Neural cell (in vitro differentiated cells): ENCODE measurements at regions not wholly inside any gene's neighbourhood (a gene's known extent, or its start where the extent isn't known, plus 50 kb on each side); places are given as distances from the start of the nearest gene placed in this dataset.
"Not testable (repeated sequence)": the region's sequence is repeated elsewhere in the genome, so short reads cannot be mapped to it uniquely, and the experiment has no call there.

Source experiments
- H2AFZ ChIP-seq: fragments of 200-600, 300-800 bp; sonication (generic), shearing (Covaris generic); 2 replicates; pipeline ENCODE4 v1.6.0; 2014; ENCODE audit warnings: low read depth, mild to moderate bottlenecking, antibody characterized with exemption, low read length, moderate library complexity
- H3F3A ChIP-seq: fragments of 200-600 bp; shearing (Covaris generic); 2 replicates; pipeline ENCODE4 v1.6.1; 2016; ENCODE audit warnings: mild to moderate bottlenecking, moderate library complexity, mixed read lengths, antibody characterized with exemption, low read length; ENCODE audit not compliant: insufficient read depth, poor library complexity, severe bottlenecking
- H3K27ac ChIP-seq: fragments of 200-600, 300-800 bp; sonication (generic), shearing (Covaris generic); 2 replicates; pipeline ENCODE4 v1.5.1; 2014; ENCODE audit warnings: mild to moderate bottlenecking, low read length, moderate library complexity
- H3K27me3 ChIP-seq: fragments of 300-800, 200-600 bp; sonication (generic), shearing (Covaris generic); 2 replicates; pipeline ENCODE4 v1.6.0; 2014; ENCODE audit warnings: mild to moderate bottlenecking, low read depth, low read length, moderate library complexity; ENCODE audit not compliant: insufficient read depth
- H3K36me3 ChIP-seq: fragments of 300-800, 200-600 bp; sonication (generic), shearing (Covaris generic); 2 replicates; pipeline ENCODE4 v1.5.1; 2014; ENCODE audit warnings: mild to moderate bottlenecking, antibody characterized with exemption, low read length, moderate library complexity; ENCODE audit not compliant: insufficient read depth
- H3K4me2 ChIP-seq: fragments of 300-800, 200-600 bp; sonication (generic), shearing (Covaris generic); 2 replicates; pipeline ENCODE4 v1.6.0; 2014; ENCODE audit warnings: mild to moderate bottlenecking, low read length
- H3K4me3 ChIP-seq: fragments of 300-800, 200-600 bp; sonication (generic), shearing (Covaris generic); 2 replicates; pipeline ENCODE4 v1.5.1; 2014; ENCODE audit warnings: mild to moderate bottlenecking, low read length, moderate library complexity
- H3K79me2 ChIP-seq: fragments of 200-600 bp; shearing (Covaris generic); replicated peaks from 2 replicates; pipeline ENCODE4 v1.6.0; 2014; ENCODE audit warnings: mild to moderate bottlenecking, low read length, moderate library complexity; ENCODE audit not compliant: insufficient read depth
- H3K9ac ChIP-seq: fragments of 300-800, 200-600 bp; sonication (generic), shearing (Covaris generic); 2 replicates; pipeline ENCODE4 v1.6.1; 2016; ENCODE audit warnings: mild to moderate bottlenecking, low read length, mixed read lengths
- H3K9me2 ChIP-seq: fragments of 200-600 bp; shearing (Covaris generic); 2 replicates; pipeline ENCODE4 v1.6.1; 2016; ENCODE audit warnings: mild to moderate bottlenecking, low read length, mixed read lengths; ENCODE audit not compliant: insufficient read depth
- H3K9me3 ChIP-seq: fragments of 200-600, 300-800 bp; sonication (generic), shearing (Covaris generic); 2 replicates; pipeline ENCODE4 v1.6.1; 2016; ENCODE audit warnings: mild to moderate bottlenecking, mixed run types, low read length, moderate library complexity, mixed read lengths
- H4K20me1 ChIP-seq: fragments of 200-600 bp; shearing (Covaris generic); 2 replicates; pipeline ENCODE4 v1.6.1; 2016; ENCODE audit warnings: mild to moderate bottlenecking, mixed run types; ENCODE audit not compliant: insufficient read depth
- EP300 ChIP-seq: fragments of 450-650 bp; conservative IDR thresholded peaks from 2 replicates; pipeline ENCODE4 v1.6.1; 2014; ENCODE audit warnings: antibody characterized with exemption, mild to moderate bottlenecking, moderate library complexity; ENCODE audit not compliant: poor library complexity, severe bottlenecking
- EZH2 ChIP-seq: fragments of 200-600, 300-800 bp; shearing (Covaris generic), sonication (generic); IDR thresholded peaks from 2 replicates; pipeline ENCODE4 v1.6.1; 2014; ENCODE audit warnings: antibody characterized with exemption, low read length, borderline replicate concordance, mild to moderate bottlenecking; ENCODE audit not compliant: insufficient read depth, poor library complexity, severe bottlenecking
- MXI1 ChIP-seq: fragments of 450-650 bp; conservative IDR thresholded peaks from 2 replicates; pipeline ENCODE4 v1.6.1; 2014; ENCODE audit warnings: antibody characterized with exemption, mild to moderate bottlenecking; ENCODE audit not compliant: poor library complexity, severe bottlenecking
- POLR2AphosphoS5 ChIP-seq: IDR thresholded peaks from 2 replicates; pipeline ENCODE4 v1.6.1; 2012
- RAD21 ChIP-seq: fragments of 450-650 bp; conservative IDR thresholded peaks from 2 replicates; pipeline ENCODE4 v1.6.1; 2014; ENCODE audit warnings: antibody characterized with exemption, mild to moderate bottlenecking, moderate library complexity
- SMC3 ChIP-seq: fragments of 450-650 bp; conservative IDR thresholded peaks from 2 replicates; pipeline ENCODE4 v1.6.1; 2014; ENCODE audit warnings: antibody characterized with exemption, mild to moderate bottlenecking, moderate library complexity; ENCODE audit not compliant: poor library complexity
- TAF1 ChIP-seq: IDR thresholded peaks from 2 replicates; pipeline ENCODE4 v1.6.1; 2012; ENCODE audit warnings: low read depth
- TF ChIP-seq, protein P1 (sequence below): IDR thresholded peaks from 2 replicates; pipeline ENCODE4 v1.6.1; 2012; ENCODE audit warnings: borderline replicate concordance
- TF ChIP-seq, protein P2 (sequence below): fragments of 450-650 bp; IDR thresholded peaks from 2 replicates; pipeline ENCODE4 v1.5.1; 2014; ENCODE audit warnings: antibody characterized with exemption, mild to moderate bottlenecking, moderate library complexity; ENCODE audit not compliant: poor library complexity, severe bottlenecking

DNA sequence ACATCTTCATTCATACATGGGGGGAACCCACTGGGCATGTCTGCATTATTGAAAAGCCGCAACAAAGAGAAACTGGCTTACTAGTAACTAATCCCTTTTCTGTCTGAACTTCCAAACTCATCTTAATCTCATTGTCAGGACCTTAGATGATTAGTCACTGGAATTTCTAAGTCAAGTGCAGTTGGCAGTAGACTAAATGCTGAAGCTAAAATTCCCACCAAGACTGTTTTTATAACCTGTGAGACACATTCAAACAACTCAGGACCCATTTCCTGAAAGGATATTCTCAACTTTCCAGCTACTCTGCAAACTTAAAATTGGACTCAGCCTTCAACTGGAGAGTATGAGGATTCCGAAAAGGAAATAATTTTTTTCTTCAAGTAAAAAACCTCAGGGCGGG is 94.8 kb upstream of the SCAF8 start:
- no peak overlapping the region for H3K9ac ChIP-seq
- H3K9me2 ChIP-seq, result no peaks in the 10 kb centered on the region
- H4K20me1 ChIP-seq, result no peaks in the 10 kb centered on the region
- H3F3A ChIP-seq, result no peaks in the 10 kb centered on the region
- H3K27ac ChIP-seq, result no peak overlapping the region
- no peaks in the 10 kb centered on the region for H3K27me3 ChIP-seq
- H2AFZ ChIP-seq, result no peak overlapping the region
- H3K4me2 ChIP-seq, result no peak overlapping the region
- no peaks in the 10 kb centered on the region for H3K79me2 ChIP-seq
- H3K36me3 ChIP-seq, result no peaks in the 10 kb centered on the region
- no peak overlapping the region for H3K4me3 ChIP-seq
- H3K9me3 ChIP-seq, result no peaks in the 10 kb centered on the region
- TF ChIP-seq, protein P1, sequence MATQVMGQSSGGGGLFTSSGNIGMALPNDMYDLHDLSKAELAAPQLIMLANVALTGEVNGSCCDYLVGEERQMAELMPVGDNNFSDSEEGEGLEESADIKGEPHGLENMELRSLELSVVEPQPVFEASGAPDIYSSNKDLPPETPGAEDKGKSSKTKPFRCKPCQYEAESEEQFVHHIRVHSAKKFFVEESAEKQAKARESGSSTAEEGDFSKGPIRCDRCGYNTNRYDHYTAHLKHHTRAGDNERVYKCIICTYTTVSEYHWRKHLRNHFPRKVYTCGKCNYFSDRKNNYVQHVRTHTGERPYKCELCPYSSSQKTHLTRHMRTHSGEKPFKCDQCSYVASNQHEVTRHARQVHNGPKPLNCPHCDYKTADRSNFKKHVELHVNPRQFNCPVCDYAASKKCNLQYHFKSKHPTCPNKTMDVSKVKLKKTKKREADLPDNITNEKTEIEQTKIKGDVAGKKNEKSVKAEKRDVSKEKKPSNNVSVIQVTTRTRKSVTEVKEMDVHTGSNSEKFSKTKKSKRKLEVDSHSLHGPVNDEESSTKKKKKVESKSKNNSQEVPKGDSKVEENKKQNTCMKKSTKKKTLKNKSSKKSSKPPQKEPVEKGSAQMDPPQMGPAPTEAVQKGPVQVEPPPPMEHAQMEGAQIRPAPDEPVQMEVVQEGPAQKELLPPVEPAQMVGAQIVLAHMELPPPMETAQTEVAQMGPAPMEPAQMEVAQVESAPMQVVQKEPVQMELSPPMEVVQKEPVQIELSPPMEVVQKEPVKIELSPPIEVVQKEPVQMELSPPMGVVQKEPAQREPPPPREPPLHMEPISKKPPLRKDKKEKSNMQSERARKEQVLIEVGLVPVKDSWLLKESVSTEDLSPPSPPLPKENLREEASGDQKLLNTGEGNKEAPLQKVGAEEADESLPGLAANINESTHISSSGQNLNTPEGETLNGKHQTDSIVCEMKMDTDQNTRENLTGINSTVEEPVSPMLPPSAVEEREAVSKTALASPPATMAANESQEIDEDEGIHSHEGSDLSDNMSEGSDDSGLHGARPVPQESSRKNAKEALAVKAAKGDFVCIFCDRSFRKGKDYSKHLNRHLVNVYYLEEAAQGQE, result no peak
- TF ChIP-seq POLR2AphosphoS5, result no peak
- TF ChIP-seq SMC3, result no peak
- TF ChIP-seq RAD21, result no peak
- TF ChIP-seq, protein P2, sequence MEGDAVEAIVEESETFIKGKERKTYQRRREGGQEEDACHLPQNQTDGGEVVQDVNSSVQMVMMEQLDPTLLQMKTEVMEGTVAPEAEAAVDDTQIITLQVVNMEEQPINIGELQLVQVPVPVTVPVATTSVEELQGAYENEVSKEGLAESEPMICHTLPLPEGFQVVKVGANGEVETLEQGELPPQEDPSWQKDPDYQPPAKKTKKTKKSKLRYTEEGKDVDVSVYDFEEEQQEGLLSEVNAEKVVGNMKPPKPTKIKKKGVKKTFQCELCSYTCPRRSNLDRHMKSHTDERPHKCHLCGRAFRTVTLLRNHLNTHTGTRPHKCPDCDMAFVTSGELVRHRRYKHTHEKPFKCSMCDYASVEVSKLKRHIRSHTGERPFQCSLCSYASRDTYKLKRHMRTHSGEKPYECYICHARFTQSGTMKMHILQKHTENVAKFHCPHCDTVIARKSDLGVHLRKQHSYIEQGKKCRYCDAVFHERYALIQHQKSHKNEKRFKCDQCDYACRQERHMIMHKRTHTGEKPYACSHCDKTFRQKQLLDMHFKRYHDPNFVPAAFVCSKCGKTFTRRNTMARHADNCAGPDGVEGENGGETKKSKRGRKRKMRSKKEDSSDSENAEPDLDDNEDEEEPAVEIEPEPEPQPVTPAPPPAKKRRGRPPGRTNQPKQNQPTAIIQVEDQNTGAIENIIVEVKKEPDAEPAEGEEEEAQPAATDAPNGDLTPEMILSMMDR, result no peak
- TF ChIP-seq EZH2, result no peak
- no peak for TF ChIP-seq MXI1
- no peak for TF ChIP-seq EP300
- no peak for TF ChIP-seq TAF1

DNA sequence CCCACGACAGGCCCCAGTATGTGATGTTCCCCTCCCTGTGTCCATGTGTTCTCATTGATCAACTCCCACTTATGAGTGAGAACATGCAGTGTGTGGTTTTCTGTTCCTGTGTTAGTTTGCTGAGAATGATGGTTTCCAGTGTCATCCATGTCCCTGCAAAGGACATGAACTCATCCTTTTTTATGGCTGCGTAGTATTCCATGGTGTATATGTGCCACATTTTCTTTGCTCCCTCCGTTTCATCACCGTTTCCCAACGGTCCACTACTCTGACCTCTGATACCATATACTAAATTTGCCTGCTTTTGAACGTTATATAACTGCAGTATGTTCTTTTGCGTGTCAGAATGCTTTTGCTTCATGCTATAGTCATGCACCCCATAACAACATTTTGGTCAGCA is 94.0 kb upstream of the SCAF8 start:
- H3K27me3 ChIP-seq, H3K4me2 ChIP-seq, H3K9ac ChIP-seq, H3K4me3 ChIP-seq, H3K9me2 ChIP-seq, H3K27ac ChIP-seq, H2AFZ ChIP-seq, H3K79me2 ChIP-seq, H3K36me3 ChIP-seq, H3K9me3 ChIP-seq, H4K20me1 ChIP-seq, H3F3A ChIP-seq: not testable (repeated sequence)
